ENCODE measurements at regions not wholly inside any gene's neighbourhood (a gene's known extent, or its start where the extent isn't known, plus 50 kb on each side); places are given as distances from the start of the nearest gene placed in this dataset.

DNA sequence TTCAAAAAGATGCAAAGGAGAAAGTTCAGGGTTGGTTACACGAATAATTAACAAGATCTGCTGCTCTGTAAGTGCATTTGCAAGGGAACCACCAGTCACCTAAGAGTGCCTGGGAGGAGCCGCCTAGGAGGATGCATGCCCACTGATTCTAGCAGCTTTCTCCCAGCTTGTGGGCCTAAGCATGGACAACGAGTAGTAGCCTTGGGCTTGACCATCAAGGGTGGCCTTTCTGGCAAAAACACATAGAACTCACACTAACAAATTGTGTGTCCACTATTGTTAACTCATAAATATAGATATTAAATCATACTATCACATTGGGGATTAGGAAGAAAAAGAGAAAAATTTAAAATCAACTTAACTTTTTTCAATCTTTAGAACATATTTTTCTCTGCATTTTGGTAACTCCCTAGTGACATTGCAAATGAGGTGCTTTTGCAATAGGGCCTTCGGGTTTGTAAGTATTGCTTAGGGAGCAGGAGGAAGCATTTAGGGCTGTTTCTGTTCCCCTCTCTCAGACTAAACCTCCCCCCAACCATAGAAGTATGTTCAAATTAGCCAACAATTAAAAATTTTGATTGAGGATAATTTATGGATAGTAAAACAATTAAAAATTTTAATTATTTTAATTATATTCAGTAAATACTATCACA lies 57.3 kb upstream of the CEP295 start:
- no peak for TF ChIP-seq CTCF (conservative IDR thresholded peaks at IDR 0.05; ENCODE audit: low read depth, low read length)
- no peak for TF ChIP-seq EZH2 (IDR thresholded peaks at IDR 0.05; ENCODE audit: borderline replicate concordance, low read depth, low read length, poor library complexity, severe bottlenecking)

Data from A673 (cell line).